Liver (tissue), 8 donors: ENCODE measurements at regions not wholly inside any gene's neighbourhood (a gene's known extent, or its start where the extent isn't known, plus 50 kb on each side); places are given as distances from the start of the nearest gene placed in this dataset.
"Not testable (repeated sequence)": the region's sequence is repeated elsewhere in the genome, so short reads cannot be mapped to it uniquely, and the experiment has no call there.

Experiments
- DNase-seq: peaks from one replicate; pipeline ENCODE4 v3.0.0-alpha.2; 2017; ENCODE audit warnings: low spot score
- H3K27ac ChIP-seq, 2 donors: one replicate each; pipeline ENCODE4 v1.7.0; 2013; ENCODE audit warnings: inconsistent platforms in 2 of 2, low read length in 2 of 2, control low read depth in 1 of 2, low read depth in 1 of 2, mild to moderate bottlenecking in 1 of 2
- H3K27me3 ChIP-seq, 4 donors: one replicate each; pipeline versions ENCODE4 v1.6.1 to v1.7.0; 2013; ENCODE audit warnings: low read length in 3 of 4, inconsistent platforms in 1 of 4, mild to moderate bottlenecking in 1 of 4, moderate library complexity in 1 of 4; ENCODE audit not compliant: control insufficient read depth in 4 of 4, insufficient read depth in 4 of 4
- H3K36me3 ChIP-seq, 4 donors: one replicate each; pipeline versions ENCODE4 v1.6.1 to v1.7.0; 2013; ENCODE audit warnings: low read length in 3 of 4, mild to moderate bottlenecking in 3 of 4, low read depth in 1 of 4, moderate library complexity in 1 of 4; ENCODE audit not compliant: control insufficient read depth in 4 of 4, insufficient read depth in 3 of 4
- H3K4me1 ChIP-seq, 4 donors: one replicate each; pipeline versions ENCODE4 v1.6.1 to v1.7.0; 2013; ENCODE audit warnings: low read length in 3 of 4, mild to moderate bottlenecking in 3 of 4, moderate library complexity in 1 of 4; ENCODE audit not compliant: control insufficient read depth in 4 of 4, insufficient read depth in 4 of 4
- H3K4me3 ChIP-seq, 3 donors: one replicate each; pipeline versions ENCODE4 v1.6.1 to v1.7.0; 2013; ENCODE audit warnings: low read length in 3 of 3, control low read depth in 1 of 3, low read depth in 1 of 3, mild to moderate bottlenecking in 1 of 3
- H3K9ac ChIP-seq, 2 donors: one replicate each; pipeline ENCODE4 v1.7.0; 2013; ENCODE audit warnings: low read length in 2 of 2, mild to moderate bottlenecking in 2 of 2, moderate library complexity in 2 of 2, control low read depth in 1 of 2, low read depth in 1 of 2
- H3K9me3 ChIP-seq, 4 donors: one replicate each; pipeline versions ENCODE4 v1.6.1 to v1.7.0; 2013; ENCODE audit warnings: low read length in 3 of 4; ENCODE audit not compliant: control insufficient read depth in 4 of 4
- EGR1 ChIP-seq, 2 donors: IDR thresholded peaks; 2 replicates each; pipeline ENCODE4 v1.6.1; 2016 to 2018; ENCODE audit warnings: antibody characterized with exemption in 2 of 2, low read depth in 2 of 2
- FOXA1 ChIP-seq: IDR thresholded peaks from 2 replicates; pipeline ENCODE4 v1.6.1; 2016; ENCODE audit warnings: antibody characterized with exemption
- FOXA2 ChIP-seq: IDR thresholded peaks from 2 replicates; pipeline ENCODE4 v1.6.1; 2016; ENCODE audit warnings: antibody characterized with exemption
- GABPA ChIP-seq, 2 donors: IDR thresholded peaks in 1 of 2; conservative IDR thresholded peaks in 1 of 2; 2 replicates each; pipeline ENCODE4 v1.6.1; 2016; ENCODE audit warnings: antibody characterized with exemption in 2 of 2, mild to moderate bottlenecking in 1 of 2, moderate library complexity in 1 of 2
- HNF4A ChIP-seq, 2 donors: conservative IDR thresholded peaks; 2 replicates each; pipeline ENCODE4 v1.6.1; 2016; ENCODE audit warnings: antibody characterized with exemption in 2 of 2, mild to moderate bottlenecking in 2 of 2
- HNF4G ChIP-seq: IDR thresholded peaks from 2 replicates; pipeline ENCODE4 v1.6.1; 2016; ENCODE audit warnings: antibody characterized with exemption
- JUND ChIP-seq, 2 donors: IDR thresholded peaks; 2 replicates each; pipeline ENCODE4 v1.6.1; 2016; ENCODE audit warnings: antibody characterized with exemption in 2 of 2
- NR2F2 ChIP-seq: IDR thresholded peaks from 2 replicates; pipeline ENCODE4 v1.6.1; 2016; ENCODE audit warnings: antibody characterized with exemption
- RAD21 ChIP-seq, 2 donors: IDR thresholded peaks; 2 replicates each; pipeline ENCODE4 v1.6.1; 2016; ENCODE audit warnings: antibody characterized with exemption in 2 of 2, mild to moderate bottlenecking in 2 of 2
- RXRA ChIP-seq, 2 donors: IDR thresholded peaks; 2 replicates each; pipeline ENCODE4 v1.6.1; 2017 to 2018; ENCODE audit warnings: antibody characterized with exemption in 2 of 2, mild to moderate bottlenecking in 1 of 2
- SP1 ChIP-seq: IDR thresholded peaks from 2 replicates; pipeline ENCODE4 v1.6.1; 2018; ENCODE audit warnings: antibody characterized with exemption, mild to moderate bottlenecking
- TAF1 ChIP-seq: conservative IDR thresholded peaks from 2 replicates; pipeline ENCODE4 v1.6.1; 2016; ENCODE audit warnings: antibody characterized with exemption, mild to moderate bottlenecking
- YY1 ChIP-seq: IDR thresholded peaks from 2 replicates; pipeline ENCODE4 v1.6.1; 2016; ENCODE audit warnings: antibody characterized with exemption, mild to moderate bottlenecking
- WGBS: extraction: QIAGEN DNeasy Blood & Tissue Kit; methylation state at CpG from one replicate; pipeline ENCODE4 v1.1.7; 2013; 5-methylcytosine and 5-hydroxymethylcytosine counted together
- TF ChIP-seq, protein P1 (sequence below): fragments of 150-350 bp; IDR thresholded peaks from 2 replicates; pipeline ENCODE4 v1.5.1; 2017; ENCODE audit warnings: improper control_type of control experiment, low read depth, low read length; ENCODE audit not compliant: missing input control
- TF ChIP-seq, protein P2 (sequence below): IDR thresholded peaks from 2 replicates; pipeline ENCODE4 v1.6.1; 2016; ENCODE audit warnings: antibody characterized with exemption, mild to moderate bottlenecking
- TF ChIP-seq, protein P3 (sequence below): IDR thresholded peaks from 2 replicates; pipeline ENCODE4 v1.6.1; 2016; ENCODE audit warnings: antibody characterized with exemption
- TF ChIP-seq, protein P4 (sequence below): IDR thresholded peaks from 2 replicates; pipeline ENCODE4 v1.6.1; 2016; ENCODE audit warnings: antibody characterized with exemption
- TF ChIP-seq, protein P5 (sequence below): IDR thresholded peaks from 2 replicates; pipeline ENCODE4 v1.6.1; 2016; ENCODE audit warnings: antibody characterized with exemption
- donor health status: healthy.
- donor health status: healthy.
- donor health status: healthy.
- donor health status: healthy.
- donor health status: healthy.

DNA sequence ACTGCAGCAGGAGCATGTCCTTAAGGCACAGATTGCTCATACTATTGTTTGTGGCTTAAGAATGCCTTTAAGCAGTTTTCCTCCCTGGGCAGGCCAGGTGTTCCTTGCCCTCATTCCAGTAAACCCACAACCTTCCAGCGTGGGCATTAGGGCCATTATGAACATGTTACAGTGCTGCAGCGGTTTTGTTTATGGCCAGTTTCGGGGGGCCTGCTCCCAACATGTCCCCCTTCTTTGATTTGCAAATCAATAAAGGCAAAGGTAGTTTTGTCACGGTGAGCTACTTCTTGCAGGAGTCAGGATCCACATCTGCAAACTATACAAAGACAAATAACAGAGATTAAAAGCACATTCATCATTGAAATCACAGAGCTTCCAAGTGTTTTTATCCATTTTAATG is 712.8 kb upstream of the MBL2 start:
- DNase-seq, H3K9ac ChIP-seq, H3K27ac ChIP-seq, H3K36me3 ChIP-seq, H3K4me1 ChIP-seq, H3K9me3 ChIP-seq, H3K27me3 ChIP-seq, H3K4me3 ChIP-seq: not testable (repeated sequence)
- WGBS = 61% methylated on average over 4 of the region's 4 CpGs

DNA sequence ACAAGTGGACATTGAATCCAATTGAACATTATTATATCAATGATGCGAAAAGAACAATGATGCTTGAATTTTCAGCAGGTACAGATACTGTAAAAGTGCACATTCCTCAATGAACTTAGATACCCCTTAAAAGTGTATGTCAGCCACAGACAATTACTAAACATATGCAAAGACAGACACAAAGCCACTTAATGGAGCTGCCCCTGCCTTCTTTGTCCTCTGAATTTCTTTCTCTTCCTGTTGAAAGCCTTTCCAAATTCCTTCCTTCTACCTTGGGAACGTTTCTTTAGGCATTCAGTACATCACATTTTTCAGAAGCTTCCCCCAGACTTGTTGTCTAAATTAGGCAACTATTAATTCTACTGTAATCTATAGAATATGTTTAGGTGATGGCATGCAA is 706.8 kb upstream of the MBL2 start:
- Histone ChIP-seq H3K9ac (no peak overlapping the region), H3K9me3 (no peaks in the 10 kb centered on the region), H3K27ac (no peak overlapping the region), H3K27me3 (no peaks in the 10 kb centered on the region), H3K36me3 (no peaks in the 10 kb centered on the region), H3K4me3 (no peak overlapping the region), H3K4me1 (no peaks in the 10 kb centered on the region)
- DNase-seq = no peak
- TF ChIP-seq, protein P1, sequence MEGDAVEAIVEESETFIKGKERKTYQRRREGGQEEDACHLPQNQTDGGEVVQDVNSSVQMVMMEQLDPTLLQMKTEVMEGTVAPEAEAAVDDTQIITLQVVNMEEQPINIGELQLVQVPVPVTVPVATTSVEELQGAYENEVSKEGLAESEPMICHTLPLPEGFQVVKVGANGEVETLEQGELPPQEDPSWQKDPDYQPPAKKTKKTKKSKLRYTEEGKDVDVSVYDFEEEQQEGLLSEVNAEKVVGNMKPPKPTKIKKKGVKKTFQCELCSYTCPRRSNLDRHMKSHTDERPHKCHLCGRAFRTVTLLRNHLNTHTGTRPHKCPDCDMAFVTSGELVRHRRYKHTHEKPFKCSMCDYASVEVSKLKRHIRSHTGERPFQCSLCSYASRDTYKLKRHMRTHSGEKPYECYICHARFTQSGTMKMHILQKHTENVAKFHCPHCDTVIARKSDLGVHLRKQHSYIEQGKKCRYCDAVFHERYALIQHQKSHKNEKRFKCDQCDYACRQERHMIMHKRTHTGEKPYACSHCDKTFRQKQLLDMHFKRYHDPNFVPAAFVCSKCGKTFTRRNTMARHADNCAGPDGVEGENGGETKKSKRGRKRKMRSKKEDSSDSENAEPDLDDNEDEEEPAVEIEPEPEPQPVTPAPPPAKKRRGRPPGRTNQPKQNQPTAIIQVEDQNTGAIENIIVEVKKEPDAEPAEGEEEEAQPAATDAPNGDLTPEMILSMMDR = no peak
- TF ChIP-seq EGR1 (IDR thresholded peaks at IDR 0.05; ENCODE audit: low read depth in 2 of 2) (no peak), NR2F2 (no peak), YY1 (no peak), FOXA1 (no peak), TAF1 (no peak), SP1 (no peak), HNF4A (conservative IDR thresholded peaks at IDR 0.05) (no peak), RAD21 (IDR thresholded peaks at IDR 0.05) (no peak), JUND (IDR thresholded peaks at IDR 0.05) (no peak), FOXA2 (no peak), RXRA (IDR thresholded peaks at IDR 0.05) (no peak), HNF4G (no peak), GABPA (IDR thresholded peaks at IDR 0.05 in 1 of 2, conservative IDR thresholded peaks at IDR 0.05 in 1 of 2) (no peak)
- TF ChIP-seq, protein P2, sequence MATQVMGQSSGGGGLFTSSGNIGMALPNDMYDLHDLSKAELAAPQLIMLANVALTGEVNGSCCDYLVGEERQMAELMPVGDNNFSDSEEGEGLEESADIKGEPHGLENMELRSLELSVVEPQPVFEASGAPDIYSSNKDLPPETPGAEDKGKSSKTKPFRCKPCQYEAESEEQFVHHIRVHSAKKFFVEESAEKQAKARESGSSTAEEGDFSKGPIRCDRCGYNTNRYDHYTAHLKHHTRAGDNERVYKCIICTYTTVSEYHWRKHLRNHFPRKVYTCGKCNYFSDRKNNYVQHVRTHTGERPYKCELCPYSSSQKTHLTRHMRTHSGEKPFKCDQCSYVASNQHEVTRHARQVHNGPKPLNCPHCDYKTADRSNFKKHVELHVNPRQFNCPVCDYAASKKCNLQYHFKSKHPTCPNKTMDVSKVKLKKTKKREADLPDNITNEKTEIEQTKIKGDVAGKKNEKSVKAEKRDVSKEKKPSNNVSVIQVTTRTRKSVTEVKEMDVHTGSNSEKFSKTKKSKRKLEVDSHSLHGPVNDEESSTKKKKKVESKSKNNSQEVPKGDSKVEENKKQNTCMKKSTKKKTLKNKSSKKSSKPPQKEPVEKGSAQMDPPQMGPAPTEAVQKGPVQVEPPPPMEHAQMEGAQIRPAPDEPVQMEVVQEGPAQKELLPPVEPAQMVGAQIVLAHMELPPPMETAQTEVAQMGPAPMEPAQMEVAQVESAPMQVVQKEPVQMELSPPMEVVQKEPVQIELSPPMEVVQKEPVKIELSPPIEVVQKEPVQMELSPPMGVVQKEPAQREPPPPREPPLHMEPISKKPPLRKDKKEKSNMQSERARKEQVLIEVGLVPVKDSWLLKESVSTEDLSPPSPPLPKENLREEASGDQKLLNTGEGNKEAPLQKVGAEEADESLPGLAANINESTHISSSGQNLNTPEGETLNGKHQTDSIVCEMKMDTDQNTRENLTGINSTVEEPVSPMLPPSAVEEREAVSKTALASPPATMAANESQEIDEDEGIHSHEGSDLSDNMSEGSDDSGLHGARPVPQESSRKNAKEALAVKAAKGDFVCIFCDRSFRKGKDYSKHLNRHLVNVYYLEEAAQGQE = no peak
- TF ChIP-seq, protein P3, sequence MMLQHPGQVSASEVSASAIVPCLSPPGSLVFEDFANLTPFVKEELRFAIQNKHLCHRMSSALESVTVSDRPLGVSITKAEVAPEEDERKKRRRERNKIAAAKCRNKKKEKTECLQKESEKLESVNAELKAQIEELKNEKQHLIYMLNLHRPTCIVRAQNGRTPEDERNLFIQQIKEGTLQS = no peak
- TF ChIP-seq, protein P4, sequence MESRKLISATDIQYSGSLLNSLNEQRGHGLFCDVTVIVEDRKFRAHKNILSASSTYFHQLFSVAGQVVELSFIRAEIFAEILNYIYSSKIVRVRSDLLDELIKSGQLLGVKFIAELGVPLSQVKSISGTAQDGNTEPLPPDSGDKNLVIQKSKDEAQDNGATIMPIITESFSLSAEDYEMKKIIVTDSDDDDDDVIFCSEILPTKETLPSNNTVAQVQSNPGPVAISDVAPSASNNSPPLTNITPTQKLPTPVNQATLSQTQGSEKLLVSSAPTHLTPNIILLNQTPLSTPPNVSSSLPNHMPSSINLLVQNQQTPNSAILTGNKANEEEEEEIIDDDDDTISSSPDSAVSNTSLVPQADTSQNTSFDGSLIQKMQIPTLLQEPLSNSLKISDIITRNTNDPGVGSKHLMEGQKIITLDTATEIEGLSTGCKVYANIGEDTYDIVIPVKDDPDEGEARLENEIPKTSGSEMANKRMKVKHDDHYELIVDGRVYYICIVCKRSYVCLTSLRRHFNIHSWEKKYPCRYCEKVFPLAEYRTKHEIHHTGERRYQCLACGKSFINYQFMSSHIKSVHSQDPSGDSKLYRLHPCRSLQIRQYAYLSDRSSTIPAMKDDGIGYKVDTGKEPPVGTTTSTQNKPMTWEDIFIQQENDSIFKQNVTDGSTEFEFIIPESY = no peak
- TF ChIP-seq, protein P5, sequence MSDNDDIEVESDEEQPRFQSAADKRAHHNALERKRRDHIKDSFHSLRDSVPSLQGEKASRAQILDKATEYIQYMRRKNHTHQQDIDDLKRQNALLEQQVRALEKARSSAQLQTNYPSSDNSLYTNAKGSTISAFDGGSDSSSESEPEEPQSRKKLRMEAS = no peak
- WGBS = 65% methylated on average over 2 of the region's 2 CpGs
